HG02970 (cell line): ENCODE measurements at regions not wholly inside any gene's neighbourhood (a gene's known extent, or its start where the extent isn't known, plus 50 kb on each side); places are given as distances from the start of the nearest gene placed in this dataset.

Experiments
- ATAC-seq: cut with Tn5 transposase; IDR thresholded peaks from one replicate; pipeline ENCODE4 v1.9.1; 2021; ENCODE audit warnings: mild to moderate bottlenecking, moderate library complexity, moderate number of reproducible peaks; ENCODE audit not compliant: unreplicated experiment, low FRiP score

GRCh38 chr5:98604301-98604700 is 169.2 kb upstream of the RGMB start:
- ATAC-seq = no peak

- ATAC-seq = no peak
Measured at GRCh38 chr5:98604721-98605425, 168.6 kb upstream of the RGMB start.

GRCh38 chr5:98605426-98605825 is 168.0 kb upstream of the RGMB start:
- ATAC-seq = no peak

- no peak for ATAC-seq
Measured at GRCh38 chr5:98606961-98607360, 166.5 kb upstream of the RGMB start.

GRCh38 chr5:98608052-98608451 is 165.4 kb upstream of the RGMB start:
- ATAC-seq = no peak

- no peak for ATAC-seq
Measured at GRCh38 chr5:98614341-98614740, 159.1 kb upstream of the RGMB start.

- ATAC-seq = no peak
Measured at GRCh38 chr5:98621821-98622220, 151.6 kb upstream of the RGMB start.

- no peak for ATAC-seq
Measured at GRCh38 chr5:98624145-98624880, 149.2 kb upstream of the RGMB start.

- ATAC-seq = no peak
Measured at GRCh38 chr5:98627121-98627520, 146.3 kb upstream of the RGMB start.

GRCh38 chr5:98630621-98631020 is 142.8 kb upstream of the RGMB start:
- no peak for ATAC-seq

- no peak for ATAC-seq
Measured at GRCh38 chr5:98631311-98632054, 142.0 kb upstream of the RGMB start.

GRCh38 chr5:98635656-98636055 is 137.8 kb upstream of the RGMB start:
- no peak for ATAC-seq

GRCh38 chr5:98637116-98637515 is 136.3 kb upstream of the RGMB start:
- ATAC-seq = no peak

- ATAC-seq = no peak
Measured at GRCh38 chr5:98637557-98637956, 135.9 kb upstream of the RGMB start.

GRCh38 chr5:98638111-98638510 is 135.4 kb upstream of the RGMB start:
- no peak for ATAC-seq

- no peak for ATAC-seq
Measured at GRCh38 chr5:98638701-98639100, 134.8 kb upstream of the RGMB start.

GRCh38 chr5:98639274-98639673 is 134.2 kb upstream of the RGMB start:
- no peak for ATAC-seq

- ATAC-seq = no peak
Measured at GRCh38 chr5:98641671-98642070, 131.8 kb upstream of the RGMB start.

GRCh38 chr5:98643569-98643968 is 129.9 kb upstream of the RGMB start:
- no peak for ATAC-seq

- no peak for ATAC-seq
Measured at GRCh38 chr5:98651715-98652114, 121.7 kb upstream of the RGMB start.

- ATAC-seq = no peak
Measured at GRCh38 chr5:98656125-98656795, 117.2 kb upstream of the RGMB start.
